Esophagus muscularis mucosa (tissue), 3 donors: ENCODE measurements at regions not wholly inside any gene's neighbourhood (a gene's known extent, or its start where the extent isn't known, plus 50 kb on each side); places are given as distances from the start of the nearest gene placed in this dataset.

ENCODE experiments used
- POLR2A ChIP-seq: fragments of 450-650 bp; IDR thresholded peaks from one replicate; pipeline ENCODE4 v1.6.1; 2017; ENCODE audit warnings: antibody characterized with exemption, moderate library complexity, mild to moderate bottlenecking, low read depth
- POLR2AphosphoS5 ChIP-seq, 2 donors: sonication (generic); formaldehyde crosslinking; IDR thresholded peaks; one replicate each; pipeline ENCODE4 v1.6.1; 2017; ENCODE audit warnings: antibody characterized with exemption in 2 of 2
- TF ChIP-seq, protein P1 (sequence below), 3 experiments: fragments of 200-600 bp in 2 of 3; fragments of 450-650 bp in 1 of 3; sonication (generic) in 2 of 3; IDR thresholded peaks; one replicate each; pipeline ENCODE4 v1.5.1; 2017 to 2019; ENCODE audit warnings: antibody characterized with exemption in 3 of 3, mild to moderate bottlenecking in 2 of 3, moderate library complexity in 1 of 3

DNA sequence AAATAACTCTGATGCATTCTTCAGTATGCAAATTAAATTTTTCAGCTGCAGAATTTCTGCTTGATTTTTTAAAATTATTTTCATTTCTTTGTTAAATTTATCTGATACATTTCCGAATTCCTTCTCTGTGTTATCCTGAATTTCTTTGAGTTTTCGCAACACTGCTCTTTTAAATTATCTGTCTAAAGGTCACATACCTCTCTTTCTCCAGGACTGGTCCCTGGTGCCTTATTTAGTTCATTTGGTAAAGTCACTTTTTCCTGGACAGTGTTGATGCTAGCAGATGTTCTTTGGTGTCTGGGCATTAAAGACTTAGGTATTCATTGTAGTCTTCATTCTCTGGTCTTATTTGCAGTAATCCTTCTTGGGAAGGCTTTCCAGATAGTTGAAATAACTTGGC lies 577.4 kb upstream of the LUZP2 start:
- TF ChIP-seq POLR2AphosphoS5 (IDR thresholded peaks at IDR 0.05): no peak
- TF ChIP-seq, protein P1, sequence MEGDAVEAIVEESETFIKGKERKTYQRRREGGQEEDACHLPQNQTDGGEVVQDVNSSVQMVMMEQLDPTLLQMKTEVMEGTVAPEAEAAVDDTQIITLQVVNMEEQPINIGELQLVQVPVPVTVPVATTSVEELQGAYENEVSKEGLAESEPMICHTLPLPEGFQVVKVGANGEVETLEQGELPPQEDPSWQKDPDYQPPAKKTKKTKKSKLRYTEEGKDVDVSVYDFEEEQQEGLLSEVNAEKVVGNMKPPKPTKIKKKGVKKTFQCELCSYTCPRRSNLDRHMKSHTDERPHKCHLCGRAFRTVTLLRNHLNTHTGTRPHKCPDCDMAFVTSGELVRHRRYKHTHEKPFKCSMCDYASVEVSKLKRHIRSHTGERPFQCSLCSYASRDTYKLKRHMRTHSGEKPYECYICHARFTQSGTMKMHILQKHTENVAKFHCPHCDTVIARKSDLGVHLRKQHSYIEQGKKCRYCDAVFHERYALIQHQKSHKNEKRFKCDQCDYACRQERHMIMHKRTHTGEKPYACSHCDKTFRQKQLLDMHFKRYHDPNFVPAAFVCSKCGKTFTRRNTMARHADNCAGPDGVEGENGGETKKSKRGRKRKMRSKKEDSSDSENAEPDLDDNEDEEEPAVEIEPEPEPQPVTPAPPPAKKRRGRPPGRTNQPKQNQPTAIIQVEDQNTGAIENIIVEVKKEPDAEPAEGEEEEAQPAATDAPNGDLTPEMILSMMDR (IDR thresholded peaks at IDR 0.05): no peak
- TF ChIP-seq POLR2A: no peak
